Germinal center (tissue), 1 donor: ENCODE measurements at regions not wholly inside any gene's neighbourhood (a gene's known extent, or its start where the extent isn't known, plus 50 kb on each side); places are given as distances from the start of the nearest gene placed in this dataset.

Source experiments
- DNase-seq: peaks from one replicate; pipeline ENCODE4 v3.0.0; 2012; ENCODE audit warnings: mixed read lengths, low spot score

- no peak for DNase-seq
Measured at GRCh38 chr1:53378061-53378460, 50.2 kb upstream of the LRP8 start.

- no peak for DNase-seq
Measured at GRCh38 chr1:53378932-53379661, 51.2 kb upstream of the LRP8 start.

- no peak for DNase-seq
Measured at GRCh38 chr1:53379662-53380002, 51.8 kb upstream of the LRP8 start.

- DNase-seq, result no peak
Measured at GRCh38 chr1:53380296-53380695, 52.4 kb upstream of the LRP8 start.

- no peak for DNase-seq
Measured at GRCh38 chr1:53381790-53382401, 54.0 kb upstream of the LRP8 start.

GRCh38 chr1:53383136-53383870 lies 55.4 kb upstream of the LRP8 start:
- DNase-seq, result no peak

GRCh38 chr1:53384796-53385195 lies 56.9 kb upstream of the LRP8 start:
- no peak for DNase-seq

- no peak for DNase-seq
Measured at GRCh38 chr1:53385276-53386225, 57.7 kb upstream of the LRP8 start.

- no peak for DNase-seq
Measured at GRCh38 chr1:53388963-53389362, 61.1 kb upstream of the LRP8 start.

GRCh38 chr1:53390261-53390660 lies 62.4 kb upstream of the LRP8 start:
- DNase-seq, result peak; percentile 62

- no peak for DNase-seq
Measured at GRCh38 chr1:53390736-53391135, 62.9 kb upstream of the LRP8 start.

- DNase-seq, result no peak
Measured at GRCh38 chr1:53391296-53391695, 63.4 kb upstream of the LRP8 start.

- DNase-seq, result no peak
Measured at GRCh38 chr1:53391982-53392381, 64.1 kb upstream of the LRP8 start.

- DNase-seq, result no peak
Measured at GRCh38 chr1:53392460-53392859, 64.6 kb upstream of the LRP8 start.

- peak; percentile 79 for DNase-seq
Measured at GRCh38 chr1:53393325-53393792, 65.5 kb upstream of the LRP8 start.

GRCh38 chr1:53394306-53394705 lies 64.9 kb upstream of the DMRTB1 start:
- DNase-seq, result no peak

- DNase-seq, result no peak
Measured at GRCh38 chr1:53395671-53396215, 63.5 kb upstream of the DMRTB1 start.

- no peak for DNase-seq
Measured at GRCh38 chr1:53396573-53397268, 62.5 kb upstream of the DMRTB1 start.

- DNase-seq, result no peak
Measured at GRCh38 chr1:53398091-53398490, 61.1 kb upstream of the DMRTB1 start.

GRCh38 chr1:53398576-53399365 lies 60.4 kb upstream of the DMRTB1 start:
- no peak for DNase-seq
